ENCODE measurements at regions not wholly inside any gene's neighbourhood (a gene's known extent, or its start where the extent isn't known, plus 50 kb on each side); places are given as distances from the start of the nearest gene placed in this dataset.
"Not testable (repeated sequence)": the region's sequence is repeated elsewhere in the genome, so short reads cannot be mapped to it uniquely, and the experiment has no call there.

DNA sequence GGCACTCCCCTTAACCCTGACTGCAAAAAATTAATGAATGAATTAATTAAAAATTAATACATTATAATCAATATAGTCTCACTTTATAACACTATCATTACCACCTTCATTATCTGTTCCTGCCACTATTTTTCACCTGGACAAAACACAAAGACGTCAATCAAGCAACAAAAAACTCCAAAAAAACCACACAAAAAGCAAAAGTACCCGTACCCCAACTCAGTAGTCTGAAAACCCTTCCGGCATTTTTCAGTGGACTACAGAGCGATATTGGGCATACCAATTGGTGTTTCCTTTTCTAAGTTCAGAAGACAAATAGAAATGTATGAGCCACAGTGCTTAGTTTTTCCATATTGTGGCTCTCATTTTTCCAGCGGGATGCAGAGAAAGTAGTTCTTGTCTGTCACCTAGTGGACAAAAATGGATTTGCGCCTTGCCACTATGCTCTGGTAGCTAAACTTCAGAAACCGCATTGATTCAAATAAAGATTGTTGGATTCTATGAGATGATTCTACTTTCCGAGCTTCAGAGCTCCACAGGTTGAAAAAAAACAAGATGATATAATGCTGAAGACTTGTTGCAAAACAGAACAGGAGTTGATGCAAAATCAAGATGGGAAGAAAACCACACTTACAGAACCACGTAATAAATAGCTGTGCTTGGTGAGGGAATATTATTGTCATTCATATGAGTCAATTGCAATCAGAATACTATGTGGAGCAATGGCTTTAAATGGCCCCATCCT, 50.6 kb upstream of the ITGB1 start:
- H3K9ac ChIP-seq (ENCODE audit: low read length): peak overlapping the region; percentile 24
- H3F3A ChIP-seq (ENCODE audit: low read length, unreplicated experiment): peaks cover 32% of the 10 kb centered on the region
- no peaks in the 10 kb centered on the region for H3K27me3 ChIP-seq (ENCODE audit: low read length)
- BruUV-seq (replicated peaks): no TSS peak
- peaks cover 18% of the 10 kb centered on the region for H3K79me2 ChIP-seq (ENCODE audit: low read length)
- peak; percentile 12 for ATAC-seq
- TF ChIP-seq EZH2 (IDR thresholded peaks at IDR 0.05; ENCODE audit: low read length, unreplicated experiment): no peak
- TF ChIP-seq, protein P1, sequence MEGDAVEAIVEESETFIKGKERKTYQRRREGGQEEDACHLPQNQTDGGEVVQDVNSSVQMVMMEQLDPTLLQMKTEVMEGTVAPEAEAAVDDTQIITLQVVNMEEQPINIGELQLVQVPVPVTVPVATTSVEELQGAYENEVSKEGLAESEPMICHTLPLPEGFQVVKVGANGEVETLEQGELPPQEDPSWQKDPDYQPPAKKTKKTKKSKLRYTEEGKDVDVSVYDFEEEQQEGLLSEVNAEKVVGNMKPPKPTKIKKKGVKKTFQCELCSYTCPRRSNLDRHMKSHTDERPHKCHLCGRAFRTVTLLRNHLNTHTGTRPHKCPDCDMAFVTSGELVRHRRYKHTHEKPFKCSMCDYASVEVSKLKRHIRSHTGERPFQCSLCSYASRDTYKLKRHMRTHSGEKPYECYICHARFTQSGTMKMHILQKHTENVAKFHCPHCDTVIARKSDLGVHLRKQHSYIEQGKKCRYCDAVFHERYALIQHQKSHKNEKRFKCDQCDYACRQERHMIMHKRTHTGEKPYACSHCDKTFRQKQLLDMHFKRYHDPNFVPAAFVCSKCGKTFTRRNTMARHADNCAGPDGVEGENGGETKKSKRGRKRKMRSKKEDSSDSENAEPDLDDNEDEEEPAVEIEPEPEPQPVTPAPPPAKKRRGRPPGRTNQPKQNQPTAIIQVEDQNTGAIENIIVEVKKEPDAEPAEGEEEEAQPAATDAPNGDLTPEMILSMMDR (conservative IDR thresholded peaks at IDR 0.05; ENCODE audit: low read depth, low read length): peak; percentile 100
- ChIA-PET POLR2A (ENCODE audit: unreplicated experiment) (interaction anchor here (0.6 to 1.3 kb wide), 4 partner anchors 28 to 660 kb away, joined by 3 to 9 read pairs (median 3); no protein-coding TSS in a partner anchor), CTCF (interaction anchor here (0.5 to 1.3 kb wide), 19 partner anchors 11 to 630 kb away, joined by 3 to 18 read pairs (median 3); no protein-coding TSS in a partner anchor)
- H3K36me3 ChIP-seq (ENCODE audit: low read depth, low read length): no peaks in the 10 kb centered on the region
- DNase-seq: peak; percentile 100
- H2AFZ ChIP-seq (ENCODE audit: low read length): peak overlapping the region; percentile 54
- peak overlapping the region; percentile 65 for H3K4me2 ChIP-seq (ENCODE audit: low read length)
- H3K9me3 ChIP-seq (ENCODE audit: low read length): no peaks in the 10 kb centered on the region
- no peaks in the 10 kb centered on the region for H4K20me1 ChIP-seq (ENCODE audit: low read length)
- intact Hi-C loops (cut with micrococcal nuclease): loop anchor here (1.0 to 5.0 kb wide), 7 partner anchors 47 to 661 kb away; partner anchors contain the start of genes CCDC7 and EPC1
- peaks cover 63% of the 10 kb centered on the region for H3K4me1 ChIP-seq (ENCODE audit: insufficient read depth, low read length)
- peak overlapping the region; percentile 66 for H3K27ac ChIP-seq (ENCODE audit: low read length)
- no peaks in the 10 kb centered on the region for H3K9me2 ChIP-seq (replicated peaks; ENCODE audit: low read length)
- H3K4me3 ChIP-seq (ENCODE audit: low read length): peak overlapping the region; percentile 29

DNA sequence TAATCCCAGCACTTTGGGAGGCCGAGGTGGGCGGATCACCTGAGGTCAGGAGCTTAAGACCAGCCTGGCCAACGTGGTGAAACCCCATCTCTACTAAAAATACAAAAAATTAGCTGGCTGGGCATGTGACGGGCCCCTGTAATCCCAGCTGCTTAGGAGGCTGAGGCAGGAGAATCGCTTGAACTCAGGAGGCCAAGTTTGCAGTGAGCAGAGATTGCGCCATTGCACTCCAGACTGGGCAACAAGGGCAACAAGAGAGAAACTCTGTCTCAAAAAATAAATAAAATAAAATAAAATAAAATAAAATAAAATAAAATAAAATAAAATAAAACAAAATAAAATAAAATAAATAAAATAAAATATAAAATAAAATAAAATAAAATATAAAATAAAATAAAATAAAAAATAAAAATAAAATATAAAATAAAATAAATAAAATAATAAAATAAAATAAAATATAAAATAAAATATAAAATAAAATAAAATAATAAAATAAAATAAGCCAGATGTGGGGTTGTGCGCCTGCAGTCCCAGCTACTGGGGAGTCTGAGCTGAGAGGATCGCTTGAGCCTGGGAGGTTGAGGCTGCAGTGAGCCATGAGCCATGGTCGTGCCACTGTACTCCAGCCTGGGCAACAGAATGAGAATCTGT, 49.8 kb upstream of the ITGB1 start:
- H3K9me2 ChIP-seq (replicated peaks; ENCODE audit: low read length); H3K4me2 ChIP-seq (ENCODE audit: low read length); H3K9ac ChIP-seq (ENCODE audit: low read length); ATAC-seq; H3K27me3 ChIP-seq (ENCODE audit: low read length); BruUV-seq (replicated peaks); H3K36me3 ChIP-seq (ENCODE audit: low read depth, low read length); H4K20me1 ChIP-seq (ENCODE audit: low read length); H2AFZ ChIP-seq (ENCODE audit: low read length); DNase-seq; H3K9me3 ChIP-seq (ENCODE audit: low read length); POLR2A ChIA-PET (ENCODE audit: unreplicated experiment); H3K4me3 ChIP-seq (ENCODE audit: low read length): not testable (repeated sequence)
- CTCF ChIA-PET: interaction anchor here (0.6 kb wide), 1 partner anchor 46 kb away, joined by 3 read pairs; no protein-coding TSS in a partner anchor
- H3F3A ChIP-seq (ENCODE audit: low read length, unreplicated experiment): peaks cover 33% of the 10 kb centered on the region
- peaks cover 64% of the 10 kb centered on the region for H3K4me1 ChIP-seq (ENCODE audit: insufficient read depth, low read length)
- H3K27ac ChIP-seq (ENCODE audit: low read length): 0 out of 2 replicates have a peak overlapping the region, but pooled peaks have one; percentile 66
- peaks cover 24% of the 10 kb centered on the region for H3K79me2 ChIP-seq (ENCODE audit: low read length)
- intact Hi-C loops (cut with micrococcal nuclease): loop anchor here (1.0 to 5.0 kb wide), 6 partner anchors 47 to 661 kb away; partner anchors contain the start of gene EPC1
